Activated CD8-positive, alpha-beta T cell treated with anti-CD3 and anti-CD28 coated beads for 36 hours (primary cell): ENCODE measurements at regions not wholly inside any gene's neighbourhood (a gene's known extent, or its start where the extent isn't known, plus 50 kb on each side); places are given as distances from the start of the nearest gene placed in this dataset.
"Not testable (repeated sequence)": the region's sequence is repeated elsewhere in the genome, so short reads cannot be mapped to it uniquely, and the experiment has no call there.

Source experiments
- ATAC-seq: fragments of 200-7000 bp; cut with Tn5 transposase; one replicate; pipeline ENCODE4 v1.10.0; 2021; ENCODE audit warnings: mild to moderate bottlenecking, moderate library complexity
- CTCF ChIA-PET: fragments of 350-600 bp; sonication (Branson Sonifier 250); formaldehyde crosslinking; loops from one replicate; lab custom pipeline; 2021; ENCODE audit warnings: antibody characterized with exemption; lab: Charles Lee
- POLR2A ChIA-PET: fragments of 350-600 bp; sonication (Branson Sonifier 250); formaldehyde crosslinking; loops from one replicate; lab custom pipeline; 2021; ENCODE audit warnings: antibody characterized with exemption; lab: Charles Lee
- DNase-seq: peaks from one replicate; pipeline ENCODE4 v3.0.0-alpha.2; 2020
- H3K27ac Mint-ChIP-seq: one replicate; pipeline ENCODE4 v1.8.0; 2021; ENCODE audit warnings: mild to moderate bottlenecking, mixed read lengths
- H3K27me3 Mint-ChIP-seq: one replicate; pipeline ENCODE4 v1.8.0; 2021; ENCODE audit warnings: mixed read lengths
- H3K36me3 Mint-ChIP-seq: one replicate; pipeline ENCODE4 v1.8.0; 2021; ENCODE audit warnings: low read depth, mixed read lengths
- H3K4me1 Mint-ChIP-seq: one replicate; pipeline ENCODE4 v1.8.0; 2021; ENCODE audit warnings: low read depth, mixed read lengths
- H3K4me3 Mint-ChIP-seq: one replicate; pipeline ENCODE4 v1.8.0; 2021; ENCODE audit warnings: mild to moderate bottlenecking, moderate library complexity, mixed read lengths
- H3K9me3 Mint-ChIP-seq: one replicate; pipeline ENCODE4 v1.8.0; 2021; ENCODE audit warnings: mixed read lengths
- CTCF ChIP-seq: fragments of 200-600 bp; IDR thresholded peaks from one replicate; pipeline ENCODE4 v1.8.0; 2022; ENCODE audit warnings: antibody characterized with exemption, mild to moderate bottlenecking
- intact Hi-C: fragments of 100-400 bp; cut with micrococcal nuclease; formaldehyde crosslinking; loops from one replicate; pipeline ENCODE4 v1.10.0; 2022

GRCh38 chr5:163161512-163161911 lies 275.9 kb upstream of the CCNG1 start:
- no peak for TF ChIP-seq CTCF
- DNase-seq (no peak), ATAC-seq (no peak)
- Mint-ChIP-seq H3K27me3 (no peaks in the 10 kb centered on the region), H3K27ac (no peak overlapping the region), H3K9me3 (peaks cover 2% of the 10 kb centered on the region), H3K4me3 (no peak overlapping the region), H3K4me1 (no peaks in the 10 kb centered on the region), H3K36me3 (no peaks in the 10 kb centered on the region)
- POLR2A ChIA-PET: no interaction called here
- CTCF ChIA-PET: no interaction called here
- intact Hi-C loops: no loop called here

- ATAC-seq: no peak
- intact Hi-C loops: no loop called here
These were observed 274.8 kb upstream of the CCNG1 start for GRCh38 chr5:163162645-163163044.

GRCh38 chr5:163163858-163164257 lies 273.5 kb upstream of the CCNG1 start:
- no peaks in the 10 kb centered on the region for H3K36me3 Mint-ChIP-seq
- ChIA-PET POLR2A (no interaction called here), CTCF (no interaction called here)
- no peaks in the 10 kb centered on the region for H3K4me1 Mint-ChIP-seq
- DNase-seq (no peak), ATAC-seq (no peak)
- no peaks in the 10 kb centered on the region for H3K27me3 Mint-ChIP-seq
- H3K4me3 Mint-ChIP-seq: no peak overlapping the region
- intact Hi-C loops: no loop called here
- no peak for TF ChIP-seq CTCF
- no peak overlapping the region for H3K27ac Mint-ChIP-seq
- peaks cover 12% of the 10 kb centered on the region for H3K9me3 Mint-ChIP-seq

More at GRCh38 chr5:163162645-163163044, 274.8 kb upstream of the CCNG1 start:
- H3K27ac Mint-ChIP-seq: no peak overlapping the region
- no peak for TF ChIP-seq CTCF
- no peak overlapping the region for H3K4me3 Mint-ChIP-seq
- POLR2A ChIA-PET: no interaction called here
- no peak for DNase-seq
- H3K4me1 Mint-ChIP-seq: no peaks in the 10 kb centered on the region
- H3K9me3 Mint-ChIP-seq: peaks cover under 1% of the 10 kb centered on the region
- no peaks in the 10 kb centered on the region for H3K36me3 Mint-ChIP-seq
- no peaks in the 10 kb centered on the region for H3K27me3 Mint-ChIP-seq
- CTCF ChIA-PET: no interaction called here

GRCh38 chr5:163165277-163165676 lies 272.1 kb upstream of the CCNG1 start:
- Mint-ChIP-seq H3K4me3 (no peak overlapping the region), H3K27ac (no peak overlapping the region), H3K9me3 (peaks cover 17% of the 10 kb centered on the region), H3K4me1 (no peaks in the 10 kb centered on the region), H3K36me3 (no peaks in the 10 kb centered on the region), H3K27me3 (no peaks in the 10 kb centered on the region)
- no peak for ATAC-seq
- POLR2A ChIA-PET: no interaction called here
- no peak for DNase-seq
- TF ChIP-seq CTCF: no peak
- CTCF ChIA-PET: no interaction called here
- intact Hi-C loops: no loop called here

- H3K4me1 Mint-ChIP-seq, ATAC-seq, H3K27me3 Mint-ChIP-seq, POLR2A ChIA-PET, H3K27ac Mint-ChIP-seq, DNase-seq, H3K4me3 Mint-ChIP-seq, CTCF ChIA-PET, H3K36me3 Mint-ChIP-seq, intact Hi-C loops: not testable (repeated sequence)
- H3K9me3 Mint-ChIP-seq: peaks cover 28% of the 10 kb centered on the region
These were observed 267.2 kb upstream of the CCNG1 start for GRCh38 chr5:163170161-163170560.
